SK-N-SH (cell line): ENCODE measurements at regions not wholly inside any gene's neighbourhood (a gene's known extent, or its start where the extent isn't known, plus 50 kb on each side); places are given as distances from the start of the nearest gene placed in this dataset.

Experiments used
- POLR2AphosphoS5 ChIP-seq: IDR thresholded peaks from 2 replicates; pipeline ENCODE4 v1.6.1; 2012; ENCODE audit warnings: low read depth, low read length
- RAD21 ChIP-seq: IDR thresholded peaks from 2 replicates; pipeline ENCODE4 v1.6.1; 2012; ENCODE audit warnings: mild to moderate bottlenecking, low read length
- SMC3 ChIP-seq: IDR thresholded peaks from 2 replicates; pipeline ENCODE4 v1.6.1; 2012; ENCODE audit warnings: low read depth, low read length, improper control_type of control experiment
- TF ChIP-seq, protein P1 (sequence below): IDR thresholded peaks from 2 replicates; pipeline ENCODE4 v1.4.0; 2012; ENCODE audit warnings: low read depth, borderline replicate concordance
- TF ChIP-seq, protein P2 (sequence below): fragments of 200-600 bp; sonication (generic); IDR thresholded peaks from 2 replicates; pipeline ENCODE4 v1.6.1; 2017; ENCODE audit warnings: antibody characterized with exemption, mild to moderate bottlenecking, moderate library complexity

GRCh38 chr2:84281510-84281909 is 177.6 kb downstream of the SUCLG1 start:
- TF ChIP-seq, protein P1, sequence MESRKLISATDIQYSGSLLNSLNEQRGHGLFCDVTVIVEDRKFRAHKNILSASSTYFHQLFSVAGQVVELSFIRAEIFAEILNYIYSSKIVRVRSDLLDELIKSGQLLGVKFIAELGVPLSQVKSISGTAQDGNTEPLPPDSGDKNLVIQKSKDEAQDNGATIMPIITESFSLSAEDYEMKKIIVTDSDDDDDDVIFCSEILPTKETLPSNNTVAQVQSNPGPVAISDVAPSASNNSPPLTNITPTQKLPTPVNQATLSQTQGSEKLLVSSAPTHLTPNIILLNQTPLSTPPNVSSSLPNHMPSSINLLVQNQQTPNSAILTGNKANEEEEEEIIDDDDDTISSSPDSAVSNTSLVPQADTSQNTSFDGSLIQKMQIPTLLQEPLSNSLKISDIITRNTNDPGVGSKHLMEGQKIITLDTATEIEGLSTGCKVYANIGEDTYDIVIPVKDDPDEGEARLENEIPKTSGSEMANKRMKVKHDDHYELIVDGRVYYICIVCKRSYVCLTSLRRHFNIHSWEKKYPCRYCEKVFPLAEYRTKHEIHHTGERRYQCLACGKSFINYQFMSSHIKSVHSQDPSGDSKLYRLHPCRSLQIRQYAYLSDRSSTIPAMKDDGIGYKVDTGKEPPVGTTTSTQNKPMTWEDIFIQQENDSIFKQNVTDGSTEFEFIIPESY, result no peak
- TF ChIP-seq, protein P2, sequence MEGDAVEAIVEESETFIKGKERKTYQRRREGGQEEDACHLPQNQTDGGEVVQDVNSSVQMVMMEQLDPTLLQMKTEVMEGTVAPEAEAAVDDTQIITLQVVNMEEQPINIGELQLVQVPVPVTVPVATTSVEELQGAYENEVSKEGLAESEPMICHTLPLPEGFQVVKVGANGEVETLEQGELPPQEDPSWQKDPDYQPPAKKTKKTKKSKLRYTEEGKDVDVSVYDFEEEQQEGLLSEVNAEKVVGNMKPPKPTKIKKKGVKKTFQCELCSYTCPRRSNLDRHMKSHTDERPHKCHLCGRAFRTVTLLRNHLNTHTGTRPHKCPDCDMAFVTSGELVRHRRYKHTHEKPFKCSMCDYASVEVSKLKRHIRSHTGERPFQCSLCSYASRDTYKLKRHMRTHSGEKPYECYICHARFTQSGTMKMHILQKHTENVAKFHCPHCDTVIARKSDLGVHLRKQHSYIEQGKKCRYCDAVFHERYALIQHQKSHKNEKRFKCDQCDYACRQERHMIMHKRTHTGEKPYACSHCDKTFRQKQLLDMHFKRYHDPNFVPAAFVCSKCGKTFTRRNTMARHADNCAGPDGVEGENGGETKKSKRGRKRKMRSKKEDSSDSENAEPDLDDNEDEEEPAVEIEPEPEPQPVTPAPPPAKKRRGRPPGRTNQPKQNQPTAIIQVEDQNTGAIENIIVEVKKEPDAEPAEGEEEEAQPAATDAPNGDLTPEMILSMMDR, result no peak
- TF ChIP-seq SMC3 (no peak), POLR2AphosphoS5 (no peak), RAD21 (no peak)
